Endothelial cell of umbilical vein (primary cell): ENCODE measurements at regions not wholly inside any gene's neighbourhood (a gene's known extent, or its start where the extent isn't known, plus 50 kb on each side); places are given as distances from the start of the nearest gene placed in this dataset.

Experiments used
- BruUV-seq: library from RNA; stranded (reverse); fragments of 400-500 nt; replicated peaks from 2 replicates; lab custom pipeline; 2021; lab: Mats Ljungman, UMichigan
- CTCF ChIA-PET: fragments of 300-600, 350-600 bp; sonication (Branson Sonifier 250); formaldehyde crosslinking; loops from one replicate; lab custom pipeline; 2021; ENCODE audit warnings: antibody characterized with exemption, inconsistent platforms; lab: Charles Lee
- POLR2A ChIA-PET: fragments of 300-600, 350-600 bp; sonication (Branson Sonifier 250); formaldehyde crosslinking; loops from one replicate; lab custom pipeline; 2021; ENCODE audit warnings: antibody characterized with exemption, inconsistent platforms; lab: Charles Lee
- DNase-seq: peaks from one replicate; pipeline ENCODE4 v3.0.0-alpha.2; 2011; ENCODE audit warnings: low read depth, low spot score
- FAIRE-seq: peaks from 2 replicates; lab custom pipeline; 2011; peaks lifted over from hg19 to GRCh38; lab: Jason Lieb, UNC
- H2AFZ ChIP-seq: 2 replicates; pipeline ENCODE4 v1.6.0; 2012; ENCODE audit warnings: low read depth, low read length, control low read depth, inconsistent platforms
- H3K27ac ChIP-seq: 2 replicates; pipeline ENCODE4 v1.5.1; 2011; ENCODE audit warnings: low read depth, mild to moderate bottlenecking, control low read depth, low read length, moderate library complexity; ENCODE audit not compliant: insufficient read depth
- H3K27me3 ChIP-seq, 2 experiments: 2 replicates each; pipeline versions ENCODE4 v1.6.0 to v1.6.1; 2011; ENCODE audit warnings: low read length in 2 of 2, mixed read lengths in 1 of 2; ENCODE audit not compliant: control insufficient read depth in 2 of 2, insufficient read depth in 2 of 2
- H3K36me3 ChIP-seq, 2 experiments: 2 replicates in 1 of 2; 3 replicates in 1 of 2; pipeline ENCODE4 v1.5.1; 2011; ENCODE audit warnings: low read length in 2 of 2, mild to moderate bottlenecking in 1 of 2, moderate library complexity in 1 of 2; ENCODE audit not compliant: control insufficient read depth in 2 of 2, insufficient read depth in 2 of 2; ENCODE audit errors: extremely low read depth in 1 of 2
- H3K4me1 ChIP-seq: 3 replicates; pipeline ENCODE4 v1.5.1; 2011; ENCODE audit warnings: mild to moderate bottlenecking, low read length; ENCODE audit not compliant: control insufficient read depth, insufficient read depth; ENCODE audit errors: extremely low read depth
- H3K4me2 ChIP-seq: 2 replicates; pipeline ENCODE4 v1.6.1; 2011; ENCODE audit warnings: low read length, control low read depth, mixed read lengths; ENCODE audit not compliant: insufficient read depth
- H3K4me3 ChIP-seq, 3 experiments: fragments of 200-600 bp in 1 of 3; sonication (generic), shearing (Covaris generic) in 1 of 3; replicated peaks in 1 of 3; 2 replicates each; pipeline ENCODE4 v1.5.1; 2011 to 2016; ENCODE audit warnings: control low read depth in 3 of 3, low read length in 3 of 3, mild to moderate bottlenecking in 2 of 3, inconsistent platforms in 1 of 3, low read depth in 1 of 3, moderate library complexity in 1 of 3; ENCODE audit not compliant: insufficient read depth in 1 of 3
- H3K79me2 ChIP-seq: 2 replicates; pipeline ENCODE4 v1.6.0; 2012; ENCODE audit warnings: low read length, inconsistent platforms; ENCODE audit not compliant: control insufficient read depth, insufficient read depth
- H3K9ac ChIP-seq: replicated peaks from 2 replicates; pipeline ENCODE3; 2011; ENCODE audit warnings: low read length, control low read depth; ENCODE audit not compliant: insufficient read depth; ENCODE audit errors: extremely low read depth
- H3K9me1 ChIP-seq: replicated peaks from 3 replicates; pipeline ENCODE4 v1.6.0; 2011; ENCODE audit warnings: mild to moderate bottlenecking, low read length; ENCODE audit not compliant: control insufficient read depth, insufficient read depth; ENCODE audit errors: extremely low read depth
- H3K9me3 ChIP-seq: replicated peaks from 2 replicates; pipeline ENCODE4 v1.5.1; 2012; ENCODE audit warnings: low read length, inconsistent platforms; ENCODE audit not compliant: control insufficient read depth, insufficient read depth
- H4K20me1 ChIP-seq: replicated peaks from 2 replicates; pipeline ENCODE3; 2011; ENCODE audit warnings: mild to moderate bottlenecking, low read length; ENCODE audit not compliant: control insufficient read depth, insufficient read depth; ENCODE audit errors: extremely low read depth
- EZH2 ChIP-seq: IDR thresholded peaks from 2 replicates; pipeline ENCODE4 v1.6.1; 2012; ENCODE audit warnings: borderline replicate concordance, low read depth, mild to moderate bottlenecking, moderate library complexity, low read length, inconsistent platforms; ENCODE audit not compliant: severe bottlenecking
- FOS ChIP-seq: IDR thresholded peaks from 2 replicates; pipeline ENCODE4 v1.6.1; 2011; ENCODE audit warnings: mild to moderate bottlenecking, low read length, moderate library complexity, borderline replicate concordance; ENCODE audit not compliant: insufficient read depth
- GATA2 ChIP-seq: IDR thresholded peaks from 2 replicates; pipeline ENCODE4 v1.7.0; 2011; ENCODE audit warnings: low read depth, mild to moderate bottlenecking, moderate library complexity, mixed read lengths, low read length; ENCODE audit not compliant: insufficient read length, insufficient read depth
- JUN ChIP-seq: IDR thresholded peaks from 2 replicates; pipeline ENCODE4 v1.6.1; 2011; ENCODE audit warnings: borderline replicate concordance, low read depth; ENCODE audit not compliant: insufficient read length, insufficient read depth
- MYC ChIP-seq: IDR thresholded peaks from one replicate; pipeline ENCODE4 v1.6.1; 2011; ENCODE audit warnings: mild to moderate bottlenecking, low read depth, low read length
- POLR2A ChIP-seq: IDR thresholded peaks from 2 replicates; pipeline ENCODE4 v1.6.1; 2012; ENCODE audit warnings: low read depth, mild to moderate bottlenecking, control low read depth, low read length
- POLR2AphosphoS5 ChIP-seq: IDR thresholded peaks from 2 replicates; pipeline ENCODE4 v1.6.1; 2012; ENCODE audit warnings: low read depth, mild to moderate bottlenecking, control low read depth, low read length, moderate library complexity; ENCODE audit not compliant: insufficient read depth
- dilution Hi-C: fragments of 300-500 bp; cut with MboI; formaldehyde crosslinking; loops from one replicate; pipeline ENCODE4 v1.15.0; 2019; ENCODE audit warnings: low sequenced_read_pairs; ENCODE audit not compliant: extremely low pct_ligation_motif_present
- intact Hi-C: fragments of 100-400 bp; cut with micrococcal nuclease; formaldehyde crosslinking; loops from one replicate; pipeline ENCODE4 v1.10.0; 2022
- TF ChIP-seq, protein P1 (sequence below), 2 donors: IDR thresholded peaks; 1 replicate in 1 of 2; 2 replicates in 1 of 2; pipeline ENCODE4 v1.5.1; 2011; ENCODE audit warnings: low read length in 2 of 2, mild to moderate bottlenecking in 2 of 2, moderate library complexity in 2 of 2, control low read depth in 1 of 2, inconsistent platforms in 1 of 2, low read depth in 1 of 2; ENCODE audit not compliant: insufficient read depth in 1 of 2; ENCODE audit errors: extremely low read depth in 1 of 2
- TF ChIP-seq, protein P2 (sequence below): IDR thresholded peaks from 2 replicates; pipeline ENCODE4 v1.6.1; 2011; ENCODE audit not compliant: insufficient read depth, insufficient read length

DNA sequence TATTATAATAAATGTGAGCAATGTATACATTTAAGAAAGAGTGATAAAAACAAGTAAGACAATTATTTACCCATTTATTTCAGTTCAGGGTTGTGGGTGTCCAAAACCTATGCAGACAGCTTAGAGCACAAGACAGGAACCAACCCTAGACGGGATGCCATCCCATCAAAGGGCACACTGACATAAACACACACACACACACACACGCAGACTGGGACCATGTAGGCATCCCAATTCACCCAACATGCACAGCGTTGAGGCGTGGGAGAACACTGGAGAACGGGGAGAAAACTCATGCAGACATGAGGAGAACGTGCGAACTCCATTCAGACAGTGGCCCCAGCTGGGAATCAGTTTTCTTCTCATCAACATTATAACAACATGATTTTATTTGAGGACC is 274.7 kb downstream of the USP25 start:
- TF ChIP-seq GATA2 (no peak), EZH2 (no peak), POLR2A (no peak), JUN (no peak), POLR2AphosphoS5 (no peak), FOS (no peak), MYC (no peak)
- TF ChIP-seq, protein P1, sequence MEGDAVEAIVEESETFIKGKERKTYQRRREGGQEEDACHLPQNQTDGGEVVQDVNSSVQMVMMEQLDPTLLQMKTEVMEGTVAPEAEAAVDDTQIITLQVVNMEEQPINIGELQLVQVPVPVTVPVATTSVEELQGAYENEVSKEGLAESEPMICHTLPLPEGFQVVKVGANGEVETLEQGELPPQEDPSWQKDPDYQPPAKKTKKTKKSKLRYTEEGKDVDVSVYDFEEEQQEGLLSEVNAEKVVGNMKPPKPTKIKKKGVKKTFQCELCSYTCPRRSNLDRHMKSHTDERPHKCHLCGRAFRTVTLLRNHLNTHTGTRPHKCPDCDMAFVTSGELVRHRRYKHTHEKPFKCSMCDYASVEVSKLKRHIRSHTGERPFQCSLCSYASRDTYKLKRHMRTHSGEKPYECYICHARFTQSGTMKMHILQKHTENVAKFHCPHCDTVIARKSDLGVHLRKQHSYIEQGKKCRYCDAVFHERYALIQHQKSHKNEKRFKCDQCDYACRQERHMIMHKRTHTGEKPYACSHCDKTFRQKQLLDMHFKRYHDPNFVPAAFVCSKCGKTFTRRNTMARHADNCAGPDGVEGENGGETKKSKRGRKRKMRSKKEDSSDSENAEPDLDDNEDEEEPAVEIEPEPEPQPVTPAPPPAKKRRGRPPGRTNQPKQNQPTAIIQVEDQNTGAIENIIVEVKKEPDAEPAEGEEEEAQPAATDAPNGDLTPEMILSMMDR (IDR thresholded peaks at IDR 0.05; ENCODE audit: extremely low read depth in 1 of 2, insufficient read depth in 1 of 2, low read depth in 1 of 2, low read length in 2 of 2): no peak
- TF ChIP-seq, protein P2, sequence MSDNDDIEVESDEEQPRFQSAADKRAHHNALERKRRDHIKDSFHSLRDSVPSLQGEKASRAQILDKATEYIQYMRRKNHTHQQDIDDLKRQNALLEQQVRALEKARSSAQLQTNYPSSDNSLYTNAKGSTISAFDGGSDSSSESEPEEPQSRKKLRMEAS: no peak
- ChIA-PET POLR2A (no interaction called here), CTCF (interaction anchor here (2.6 kb wide), 1 partner anchor 325 kb away, joined by 15 read pairs; no protein-coding TSS in a partner anchor)
- no peak for DNase-seq
- H3K27ac ChIP-seq: no peak overlapping the region
- intact Hi-C loops (no loop called here), dilution Hi-C loops (no loop called here)
- BruUV-seq: no TSS peak
- H3K4me1 ChIP-seq: no peaks in the 10 kb centered on the region
- no peaks in the 10 kb centered on the region for H4K20me1 ChIP-seq
- FAIRE-seq: no peak
- no peaks in the 10 kb centered on the region for H3K79me2 ChIP-seq
- H3K4me2 ChIP-seq: no peak overlapping the region
- no peaks in the 10 kb centered on the region for H3K9me3 ChIP-seq
- no peaks in the 10 kb centered on the region for H3K36me3 ChIP-seq
- no peak overlapping the region for H3K4me3 ChIP-seq
- H2AFZ ChIP-seq: no peak overlapping the region
- no peaks in the 10 kb centered on the region for H3K27me3 ChIP-seq
- no peak overlapping the region for H3K9ac ChIP-seq
- no peaks in the 10 kb centered on the region for H3K9me1 ChIP-seq
